GM23338 (cell line): ENCODE measurements at regions not wholly inside any gene's neighbourhood (a gene's known extent, or its start where the extent isn't known, plus 50 kb on each side); places are given as distances from the start of the nearest gene placed in this dataset.

Experiments used
- ATAC-seq: fragments of 200-7000 bp; cut with Tn5 transposase; 3 replicates; pipeline ENCODE4 v1.9.1; 2020
- DNase-seq: peaks from one replicate; pipeline ENCODE4 v3.0.0-alpha.2; 2015; ENCODE audit warnings: low spot score
- H2AFZ ChIP-seq: fragments of 200-600 bp; sonication (generic); 2 replicates; pipeline ENCODE4 v1.8.0; 2016; ENCODE audit warnings: antibody characterized with exemption, mild to moderate bottlenecking, moderate library complexity
- H3F3A ChIP-seq: fragments of 200-600 bp; sonication (generic); replicated peaks from 2 replicates; pipeline ENCODE4 v1.8.0; 2017; ENCODE audit warnings: antibody characterized with exemption, mixed run types, low read depth
- H3K27ac ChIP-seq: fragments of 200-600 bp; sonication (generic); 2 replicates; pipeline ENCODE4 v1.6.1; 2016; ENCODE audit warnings: low read depth
- H3K27me3 ChIP-seq: fragments of 200-600 bp; sonication (generic); 2 replicates; pipeline ENCODE4 v1.8.0; 2016; ENCODE audit warnings: mild to moderate bottlenecking, mixed run types, moderate library complexity; ENCODE audit not compliant: insufficient read depth
- H3K36me3 ChIP-seq: fragments of 200-600 bp; sonication (generic); 2 replicates; pipeline ENCODE4 v1.8.0; 2016; ENCODE audit warnings: mild to moderate bottlenecking; ENCODE audit not compliant: insufficient read depth
- H3K4me1 ChIP-seq: fragments of 200-600 bp; sonication (generic); 2 replicates; pipeline ENCODE4 v1.8.0; 2016; ENCODE audit warnings: mild to moderate bottlenecking, moderate library complexity; ENCODE audit not compliant: insufficient read depth
- H3K4me2 ChIP-seq: fragments of 200-600 bp; sonication (generic); 2 replicates; pipeline ENCODE4 v1.7.1; 2017; ENCODE audit warnings: mixed run types
- H3K4me3 ChIP-seq: fragments of 200-600 bp; sonication (generic); 2 replicates; pipeline ENCODE4 v1.6.1; 2016; ENCODE audit warnings: mixed run types
- H3K79me2 ChIP-seq: fragments of 200-600 bp; sonication (generic); replicated peaks from 2 replicates; pipeline ENCODE4 v1.8.0; 2017; ENCODE audit warnings: mild to moderate bottlenecking; ENCODE audit not compliant: insufficient read depth
- H3K9me2 ChIP-seq: fragments of 200-600 bp; sonication (generic); 2 replicates; pipeline ENCODE4 v1.8.0; 2017; ENCODE audit not compliant: insufficient read depth
- H4K20me1 ChIP-seq: fragments of 200-600 bp; sonication (generic); replicated peaks from 2 replicates; pipeline ENCODE4 v1.8.0; 2017; ENCODE audit warnings: mild to moderate bottlenecking; ENCODE audit not compliant: insufficient read depth
- H3K27ac Mint-ChIP-seq: 2 replicates; pipeline ENCODE4 v1.8.0; 2020; ENCODE audit warnings: inconsistent platforms, mild to moderate bottlenecking, moderate library complexity, mixed read lengths
- H3K27me3 Mint-ChIP-seq: 3 replicates; pipeline ENCODE4 v1.8.0; 2022; ENCODE audit warnings: low read depth, mild to moderate bottlenecking, moderate library complexity, mixed read lengths, inconsistent platforms; ENCODE audit not compliant: insufficient read depth, poor library complexity
- H3K36me3 Mint-ChIP-seq: 3 replicates; pipeline ENCODE4 v1.8.0; 2021; ENCODE audit warnings: low read depth, mild to moderate bottlenecking, inconsistent platforms, moderate library complexity, mixed read lengths
- H3K4me1 Mint-ChIP-seq: 3 replicates; pipeline ENCODE4 v1.8.0; 2020; ENCODE audit warnings: mild to moderate bottlenecking, inconsistent platforms, mixed read lengths
- H3K4me3 Mint-ChIP-seq: 3 replicates; pipeline ENCODE4 v1.8.0; 2021; ENCODE audit warnings: moderate library complexity, mild to moderate bottlenecking, inconsistent platforms, mixed read lengths
- H3K9me3 Mint-ChIP-seq: 3 replicates; pipeline ENCODE4 v1.8.0; 2020; ENCODE audit warnings: moderate library complexity, mild to moderate bottlenecking, inconsistent platforms, mixed read lengths
- CREB1 ChIP-seq: fragments of 250-450 bp; sonication (Bioruptor Pico); IDR thresholded peaks from 2 replicates; pipeline ENCODE4 v1.5.0; 2020; ENCODE audit warnings: low read depth, mild to moderate bottlenecking, moderate library complexity
- JUNB ChIP-seq: IDR thresholded peaks from one replicate; pipeline ENCODE4 v1.6.1; 2016; ENCODE audit warnings: antibody characterized with exemption; ENCODE audit not compliant: unreplicated experiment
- POLR2AphosphoS5 ChIP-seq: IDR thresholded peaks from 2 replicates; pipeline ENCODE4 v1.6.1; 2016; ENCODE audit warnings: antibody characterized with exemption, low read depth
- STAT1 ChIP-seq: IDR thresholded peaks from one replicate; pipeline ENCODE4 v1.6.1; 2016; ENCODE audit warnings: antibody characterized with exemption; ENCODE audit not compliant: unreplicated experiment
- ZNF114 ChIP-seq: fragments of 250-450 bp; sonication (Bioruptor Pico); IDR thresholded peaks from 2 replicates; pipeline ENCODE4 v1.5.0; 2020; ENCODE audit warnings: mild to moderate bottlenecking, moderate library complexity
- ZNF331 ChIP-seq: fragments of 250-450 bp; sonication (Bioruptor Pico); IDR thresholded peaks from 2 replicates; pipeline ENCODE4 v1.5.0; 2020; ENCODE audit warnings: low read depth, mild to moderate bottlenecking, moderate library complexity
- TF ChIP-seq, protein P1 (sequence below): IDR thresholded peaks from one replicate; pipeline ENCODE4 v1.6.1; 2018; ENCODE audit warnings: antibody characterized with exemption; ENCODE audit not compliant: unreplicated experiment
- TF ChIP-seq, protein P2 (sequence below), 2 experiments: fragments of 200-600 bp in 1 of 2; sonication (generic) in 1 of 2; conservative IDR thresholded peaks; 2 replicates each; pipeline versions ENCODE4 v1.5.1 to v1.6.1; 2016 to 2017; ENCODE audit warnings: antibody characterized with exemption in 2 of 2, low read depth in 2 of 2, mild to moderate bottlenecking in 2 of 2, moderate library complexity in 1 of 2
- TF ChIP-seq, protein P3 (sequence below): IDR thresholded peaks from 2 replicates; pipeline ENCODE4 v1.6.1; 2016; ENCODE audit warnings: antibody characterized with exemption

DNA sequence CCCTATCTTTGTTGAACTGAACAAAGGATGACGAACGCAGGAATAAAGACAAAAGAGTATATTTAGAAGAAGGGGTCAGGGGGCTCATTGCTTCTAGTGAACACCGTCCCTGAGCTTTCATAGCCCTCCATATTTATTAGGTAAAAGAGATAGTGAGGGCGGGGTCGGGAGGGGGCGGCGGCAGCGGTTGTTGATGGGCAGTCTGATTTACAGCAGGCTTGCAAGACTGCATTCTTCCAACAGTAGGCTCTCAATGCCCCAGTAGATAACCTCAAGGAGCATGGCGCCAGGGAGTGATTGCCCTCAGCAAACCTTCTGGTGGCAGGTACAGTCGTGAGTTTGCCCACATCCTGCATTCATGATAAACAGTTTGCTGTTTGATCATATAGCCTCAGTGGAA lies 563.3 kb upstream of the SYNCRIP start (continued):
- TF ChIP-seq, protein P1, sequence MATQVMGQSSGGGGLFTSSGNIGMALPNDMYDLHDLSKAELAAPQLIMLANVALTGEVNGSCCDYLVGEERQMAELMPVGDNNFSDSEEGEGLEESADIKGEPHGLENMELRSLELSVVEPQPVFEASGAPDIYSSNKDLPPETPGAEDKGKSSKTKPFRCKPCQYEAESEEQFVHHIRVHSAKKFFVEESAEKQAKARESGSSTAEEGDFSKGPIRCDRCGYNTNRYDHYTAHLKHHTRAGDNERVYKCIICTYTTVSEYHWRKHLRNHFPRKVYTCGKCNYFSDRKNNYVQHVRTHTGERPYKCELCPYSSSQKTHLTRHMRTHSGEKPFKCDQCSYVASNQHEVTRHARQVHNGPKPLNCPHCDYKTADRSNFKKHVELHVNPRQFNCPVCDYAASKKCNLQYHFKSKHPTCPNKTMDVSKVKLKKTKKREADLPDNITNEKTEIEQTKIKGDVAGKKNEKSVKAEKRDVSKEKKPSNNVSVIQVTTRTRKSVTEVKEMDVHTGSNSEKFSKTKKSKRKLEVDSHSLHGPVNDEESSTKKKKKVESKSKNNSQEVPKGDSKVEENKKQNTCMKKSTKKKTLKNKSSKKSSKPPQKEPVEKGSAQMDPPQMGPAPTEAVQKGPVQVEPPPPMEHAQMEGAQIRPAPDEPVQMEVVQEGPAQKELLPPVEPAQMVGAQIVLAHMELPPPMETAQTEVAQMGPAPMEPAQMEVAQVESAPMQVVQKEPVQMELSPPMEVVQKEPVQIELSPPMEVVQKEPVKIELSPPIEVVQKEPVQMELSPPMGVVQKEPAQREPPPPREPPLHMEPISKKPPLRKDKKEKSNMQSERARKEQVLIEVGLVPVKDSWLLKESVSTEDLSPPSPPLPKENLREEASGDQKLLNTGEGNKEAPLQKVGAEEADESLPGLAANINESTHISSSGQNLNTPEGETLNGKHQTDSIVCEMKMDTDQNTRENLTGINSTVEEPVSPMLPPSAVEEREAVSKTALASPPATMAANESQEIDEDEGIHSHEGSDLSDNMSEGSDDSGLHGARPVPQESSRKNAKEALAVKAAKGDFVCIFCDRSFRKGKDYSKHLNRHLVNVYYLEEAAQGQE = no peak
- TF ChIP-seq, protein P2, sequence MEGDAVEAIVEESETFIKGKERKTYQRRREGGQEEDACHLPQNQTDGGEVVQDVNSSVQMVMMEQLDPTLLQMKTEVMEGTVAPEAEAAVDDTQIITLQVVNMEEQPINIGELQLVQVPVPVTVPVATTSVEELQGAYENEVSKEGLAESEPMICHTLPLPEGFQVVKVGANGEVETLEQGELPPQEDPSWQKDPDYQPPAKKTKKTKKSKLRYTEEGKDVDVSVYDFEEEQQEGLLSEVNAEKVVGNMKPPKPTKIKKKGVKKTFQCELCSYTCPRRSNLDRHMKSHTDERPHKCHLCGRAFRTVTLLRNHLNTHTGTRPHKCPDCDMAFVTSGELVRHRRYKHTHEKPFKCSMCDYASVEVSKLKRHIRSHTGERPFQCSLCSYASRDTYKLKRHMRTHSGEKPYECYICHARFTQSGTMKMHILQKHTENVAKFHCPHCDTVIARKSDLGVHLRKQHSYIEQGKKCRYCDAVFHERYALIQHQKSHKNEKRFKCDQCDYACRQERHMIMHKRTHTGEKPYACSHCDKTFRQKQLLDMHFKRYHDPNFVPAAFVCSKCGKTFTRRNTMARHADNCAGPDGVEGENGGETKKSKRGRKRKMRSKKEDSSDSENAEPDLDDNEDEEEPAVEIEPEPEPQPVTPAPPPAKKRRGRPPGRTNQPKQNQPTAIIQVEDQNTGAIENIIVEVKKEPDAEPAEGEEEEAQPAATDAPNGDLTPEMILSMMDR (conservative IDR thresholded peaks at IDR 0.05; ENCODE audit: low read depth in 2 of 2) = no peak
- TF ChIP-seq CREB1 (CRISPR knock-in tag) = no peak
- no peak for TF ChIP-seq POLR2AphosphoS5
- TF ChIP-seq, protein P3, sequence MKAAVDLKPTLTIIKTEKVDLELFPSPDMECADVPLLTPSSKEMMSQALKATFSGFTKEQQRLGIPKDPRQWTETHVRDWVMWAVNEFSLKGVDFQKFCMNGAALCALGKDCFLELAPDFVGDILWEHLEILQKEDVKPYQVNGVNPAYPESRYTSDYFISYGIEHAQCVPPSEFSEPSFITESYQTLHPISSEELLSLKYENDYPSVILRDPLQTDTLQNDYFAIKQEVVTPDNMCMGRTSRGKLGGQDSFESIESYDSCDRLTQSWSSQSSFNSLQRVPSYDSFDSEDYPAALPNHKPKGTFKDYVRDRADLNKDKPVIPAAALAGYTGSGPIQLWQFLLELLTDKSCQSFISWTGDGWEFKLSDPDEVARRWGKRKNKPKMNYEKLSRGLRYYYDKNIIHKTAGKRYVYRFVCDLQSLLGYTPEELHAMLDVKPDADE = no peak
- TF ChIP-seq ZNF114 (CRISPR knock-in tag) = no peak
- TF ChIP-seq JUNB = no peak
- TF ChIP-seq ZNF331 = no peak
- TF ChIP-seq STAT1 = no peak

DNA sequence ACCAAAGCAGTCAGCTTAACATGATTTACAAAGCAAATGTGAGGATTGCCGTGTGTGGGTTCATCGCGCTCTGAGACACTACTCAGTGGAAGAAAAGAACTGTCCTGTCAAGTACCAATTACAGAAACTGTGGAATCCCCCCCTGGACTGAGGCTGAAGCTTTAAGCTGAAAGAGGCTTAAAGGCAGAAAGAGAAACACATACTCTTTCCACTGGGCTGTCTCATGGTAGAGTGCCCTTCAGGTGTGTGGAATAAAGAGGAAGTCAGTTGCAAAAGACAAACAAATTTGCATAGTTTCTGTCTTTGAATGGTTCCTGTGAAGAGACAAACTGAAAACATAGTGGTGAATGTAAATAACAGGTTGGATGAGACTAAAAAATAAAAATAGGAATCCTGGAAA lies 560.4 kb upstream of the SYNCRIP start:
- peaks cover 18% of the 10 kb centered on the region for H3K36me3 Mint-ChIP-seq
- H3K4me1 ChIP-seq = peaks cover 13% of the 10 kb centered on the region
- H3K27ac ChIP-seq = peak overlapping the region; percentile 75
- H3K36me3 ChIP-seq = no peaks in the 10 kb centered on the region; the same call in 1 of the 2 replicates
- H3K79me2 ChIP-seq = no peaks in the 10 kb centered on the region
- H2AFZ ChIP-seq = peak overlapping the region; percentile 87
- peak overlapping the region; percentile 50 for H3K4me2 ChIP-seq
- no peak overlapping the region for H3K4me3 Mint-ChIP-seq
- TF ChIP-seq, protein P2 (conservative IDR thresholded peaks at IDR 0.05; ENCODE audit: low read depth in 2 of 2) = no peak
- peak overlapping the region; percentile 72; the same call in 1 of the 2 replicates for H3K27ac Mint-ChIP-seq
- H3K9me2 ChIP-seq = peaks cover 12% of the 10 kb centered on the region; the same call in 1 of the 2 replicates
- ATAC-seq = no peak; the same call in 1 of the 3 replicates
- H3F3A ChIP-seq = no peaks in the 10 kb centered on the region
- peak; percentile 13 for DNase-seq
- H3K4me3 ChIP-seq = no peak overlapping the region
- H3K27me3 ChIP-seq = no peaks in the 10 kb centered on the region
- H3K27me3 Mint-ChIP-seq = peaks cover 3% of the 10 kb centered on the region
- H4K20me1 ChIP-seq = no peaks in the 10 kb centered on the region
- peaks cover 23% of the 10 kb centered on the region for H3K9me3 Mint-ChIP-seq
- H3K4me1 Mint-ChIP-seq = peaks cover 8% of the 10 kb centered on the region; the same call in 2 of the 3 replicates
